ENCODE measurements at regions not wholly inside any gene's neighbourhood (a gene's known extent, or its start where the extent isn't known, plus 50 kb on each side); places are given as distances from the start of the nearest gene placed in this dataset.
"Not testable (repeated sequence)": the region's sequence is repeated elsewhere in the genome, so short reads cannot be mapped to it uniquely, and the experiment has no call there.

DNA sequence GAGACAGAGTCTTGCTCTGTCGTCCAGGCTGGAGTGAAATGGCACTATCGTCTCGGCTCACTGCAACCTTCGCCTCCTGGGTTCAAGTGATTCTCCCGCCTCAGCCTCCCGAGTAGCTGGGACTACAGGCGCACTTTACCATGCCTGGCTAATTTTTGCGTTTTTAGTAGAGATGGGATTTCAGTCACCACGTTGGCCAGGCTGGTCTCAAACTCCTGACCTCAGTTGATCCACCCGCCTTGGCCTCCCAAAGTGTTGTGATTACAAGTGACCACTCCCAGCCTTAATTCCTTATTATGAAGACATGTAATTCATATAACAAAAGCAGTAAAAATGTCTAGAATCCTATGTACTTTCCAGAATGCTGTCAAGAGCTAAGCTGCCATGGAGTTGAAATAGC is 434.5 kb upstream of the ZNG1F start:
- DNase-seq (ENCODE audit: low spot score), result not testable (repeated sequence)

DNA sequence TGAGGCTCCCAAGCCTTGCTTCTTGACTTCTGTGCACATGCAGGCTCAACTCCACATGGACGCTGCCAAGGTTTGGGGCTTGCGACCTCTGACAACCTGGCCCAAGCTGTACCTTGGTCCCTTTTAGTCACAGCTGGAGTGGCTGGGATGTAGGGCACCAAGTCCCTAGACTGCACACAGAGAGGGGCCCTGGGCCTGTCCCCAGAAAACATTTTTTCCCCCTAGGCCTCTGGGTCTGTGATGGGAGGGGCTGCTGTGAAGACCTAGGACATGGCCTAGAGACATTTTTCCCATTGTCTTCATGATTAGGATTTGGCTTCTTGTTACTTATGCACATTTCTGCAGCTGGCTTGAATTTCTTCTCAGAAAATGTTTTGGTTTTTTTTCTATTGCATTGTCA is 430.1 kb upstream of the ZNG1F start:
- DNase-seq (ENCODE audit: low spot score), result not testable (repeated sequence)

DNA sequence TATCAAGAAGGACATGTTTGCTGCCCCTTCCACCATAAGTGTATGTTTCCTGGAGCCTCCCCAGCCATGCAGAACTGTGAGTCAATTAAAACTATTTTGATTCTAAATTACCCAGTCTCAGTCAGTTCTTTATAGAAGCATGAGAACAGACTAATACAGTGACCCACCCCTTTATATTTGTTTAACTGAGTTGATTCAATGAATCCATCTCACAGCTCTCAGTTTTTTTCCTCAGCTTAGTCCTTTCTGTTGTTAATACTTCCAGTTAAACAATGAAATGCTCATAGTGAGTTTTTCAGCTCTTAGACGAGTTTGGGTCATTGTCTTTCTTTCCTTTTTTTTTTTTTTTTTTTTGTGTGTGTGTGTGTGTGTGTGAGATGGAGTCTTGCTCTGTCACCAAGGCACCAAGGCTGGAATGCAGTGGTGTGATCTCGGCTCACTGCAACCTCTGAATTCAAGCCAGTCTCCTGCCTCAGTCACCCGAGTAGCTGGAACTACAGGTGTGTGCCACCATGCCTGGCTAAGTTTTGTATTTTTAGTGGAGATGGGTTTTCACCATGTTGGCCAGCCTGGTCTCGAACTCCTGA is 417.9 kb upstream of the ZNG1F start:
- not testable (repeated sequence) for DNase-seq (ENCODE audit: low spot score)

DNA sequence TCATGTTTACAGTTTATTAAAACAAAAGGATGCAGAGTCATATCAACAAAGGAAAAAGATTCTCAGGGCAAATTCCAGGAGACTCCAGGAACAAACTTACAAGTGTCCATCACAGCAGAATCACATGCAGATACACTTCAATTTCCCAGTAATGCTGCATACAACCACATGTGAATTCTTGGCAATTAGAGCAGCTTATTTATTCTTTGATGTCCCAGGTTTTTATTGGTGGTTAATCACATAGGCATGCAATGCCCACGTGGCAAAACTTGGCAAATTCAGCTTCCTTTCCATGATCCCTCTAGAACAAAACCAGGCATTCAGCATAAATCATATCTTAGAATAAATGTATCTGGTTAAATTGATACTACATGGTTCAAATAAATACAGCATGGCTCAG is 376.5 kb upstream of the ZNG1F start:
- not testable (repeated sequence) for DNase-seq (ENCODE audit: low spot score)

All from AG20443 (cell line).